PFSK-1 (cell line): ENCODE measurements at regions not wholly inside any gene's neighbourhood (a gene's known extent, or its start where the extent isn't known, plus 50 kb on each side); places are given as distances from the start of the nearest gene placed in this dataset.

ENCODE experiments used
- FOXP2 ChIP-seq: optimal IDR thresholded peaks from 2 replicates; pipeline ENCODE3; 2011; ENCODE audit warnings: borderline replicate concordance, control low read depth, inconsistent platforms; ENCODE audit not compliant: insufficient read depth; ENCODE audit errors: extremely low read length, extremely low read depth
- POLR2AphosphoS5 ChIP-seq: IDR thresholded peaks from 2 replicates; pipeline ENCODE4 v1.6.1; 2012; ENCODE audit warnings: low read depth, mild to moderate bottlenecking, control low read depth, low read length, moderate library complexity
- SIN3A ChIP-seq: IDR thresholded peaks from 2 replicates; pipeline ENCODE4 v1.6.1; 2012; ENCODE audit warnings: mild to moderate bottlenecking, low read length, moderate library complexity, borderline replicate concordance; ENCODE audit not compliant: insufficient read depth
- TAF1 ChIP-seq: IDR thresholded peaks from 2 replicates; pipeline ENCODE4 v1.6.1; 2012; ENCODE audit warnings: low read length, control low read depth, borderline replicate concordance; ENCODE audit not compliant: insufficient read depth
- TF ChIP-seq, protein P1 (sequence below), 2 experiments: IDR thresholded peaks; 2 replicates each; pipeline versions ENCODE4 v1.6.1 to v1.8.0; 2011 to 2012; ENCODE audit warnings: low read depth in 2 of 2, low read length in 2 of 2, control low read depth in 1 of 2, inconsistent platforms in 1 of 2, mild to moderate bottlenecking in 1 of 2, moderate library complexity in 1 of 2; ENCODE audit not compliant: insufficient read depth in 1 of 2

DNA sequence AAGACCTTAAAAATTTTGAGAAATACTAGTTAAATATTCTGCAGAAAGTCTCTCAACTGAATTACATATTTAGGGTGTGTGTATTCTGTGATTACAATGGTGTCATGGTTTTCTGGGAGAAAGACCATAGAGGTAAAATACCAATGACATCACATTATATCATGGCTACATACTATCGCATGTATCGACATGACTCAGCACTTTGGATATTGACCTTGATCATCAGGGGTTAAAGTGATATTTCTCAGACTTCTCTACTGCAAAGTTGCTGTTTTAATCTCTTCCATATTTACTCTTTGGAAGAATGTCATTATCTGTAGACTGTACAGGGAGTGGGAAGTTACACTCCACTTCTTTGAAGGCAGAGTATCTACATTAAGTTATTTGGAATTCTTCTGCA is 1046.6 kb downstream of the FAM181B start:
- no peak for TF ChIP-seq SIN3A
- TF ChIP-seq, protein P1, sequence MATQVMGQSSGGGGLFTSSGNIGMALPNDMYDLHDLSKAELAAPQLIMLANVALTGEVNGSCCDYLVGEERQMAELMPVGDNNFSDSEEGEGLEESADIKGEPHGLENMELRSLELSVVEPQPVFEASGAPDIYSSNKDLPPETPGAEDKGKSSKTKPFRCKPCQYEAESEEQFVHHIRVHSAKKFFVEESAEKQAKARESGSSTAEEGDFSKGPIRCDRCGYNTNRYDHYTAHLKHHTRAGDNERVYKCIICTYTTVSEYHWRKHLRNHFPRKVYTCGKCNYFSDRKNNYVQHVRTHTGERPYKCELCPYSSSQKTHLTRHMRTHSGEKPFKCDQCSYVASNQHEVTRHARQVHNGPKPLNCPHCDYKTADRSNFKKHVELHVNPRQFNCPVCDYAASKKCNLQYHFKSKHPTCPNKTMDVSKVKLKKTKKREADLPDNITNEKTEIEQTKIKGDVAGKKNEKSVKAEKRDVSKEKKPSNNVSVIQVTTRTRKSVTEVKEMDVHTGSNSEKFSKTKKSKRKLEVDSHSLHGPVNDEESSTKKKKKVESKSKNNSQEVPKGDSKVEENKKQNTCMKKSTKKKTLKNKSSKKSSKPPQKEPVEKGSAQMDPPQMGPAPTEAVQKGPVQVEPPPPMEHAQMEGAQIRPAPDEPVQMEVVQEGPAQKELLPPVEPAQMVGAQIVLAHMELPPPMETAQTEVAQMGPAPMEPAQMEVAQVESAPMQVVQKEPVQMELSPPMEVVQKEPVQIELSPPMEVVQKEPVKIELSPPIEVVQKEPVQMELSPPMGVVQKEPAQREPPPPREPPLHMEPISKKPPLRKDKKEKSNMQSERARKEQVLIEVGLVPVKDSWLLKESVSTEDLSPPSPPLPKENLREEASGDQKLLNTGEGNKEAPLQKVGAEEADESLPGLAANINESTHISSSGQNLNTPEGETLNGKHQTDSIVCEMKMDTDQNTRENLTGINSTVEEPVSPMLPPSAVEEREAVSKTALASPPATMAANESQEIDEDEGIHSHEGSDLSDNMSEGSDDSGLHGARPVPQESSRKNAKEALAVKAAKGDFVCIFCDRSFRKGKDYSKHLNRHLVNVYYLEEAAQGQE (IDR thresholded peaks at IDR 0.05; ENCODE audit: insufficient read depth in 1 of 2, low read depth in 2 of 2, low read length in 2 of 2): no peak
- TF ChIP-seq FOXP2: no peak
- no peak for TF ChIP-seq POLR2AphosphoS5
- TF ChIP-seq TAF1: no peak

DNA sequence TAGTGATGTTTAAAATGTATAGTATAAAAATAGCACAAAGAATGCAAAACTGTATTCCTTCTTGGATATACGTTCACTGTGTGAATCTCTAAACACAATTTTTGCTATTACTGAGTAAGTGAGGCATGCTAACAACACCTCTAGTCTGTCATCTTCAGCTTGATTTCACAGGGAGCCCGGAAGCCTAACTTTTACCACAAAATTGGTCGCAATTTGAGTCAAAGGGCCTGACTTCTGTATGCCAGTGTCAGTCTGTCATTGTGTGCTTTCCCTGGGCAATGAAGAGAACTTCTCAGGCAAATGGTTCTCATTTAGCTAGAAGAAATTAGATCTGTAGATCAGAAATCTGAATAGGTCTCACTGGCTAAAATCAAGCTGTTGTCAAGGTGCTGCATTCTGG is 1059.5 kb downstream of the FAM181B start:
- TF ChIP-seq SIN3A: no peak
- no peak for TF ChIP-seq POLR2AphosphoS5
- no peak for TF ChIP-seq TAF1
- TF ChIP-seq, protein P1 (IDR thresholded peaks at IDR 0.05; ENCODE audit: insufficient read depth in 1 of 2, low read depth in 2 of 2, low read length in 2 of 2): no peak
- TF ChIP-seq FOXP2: no peak

DNA sequence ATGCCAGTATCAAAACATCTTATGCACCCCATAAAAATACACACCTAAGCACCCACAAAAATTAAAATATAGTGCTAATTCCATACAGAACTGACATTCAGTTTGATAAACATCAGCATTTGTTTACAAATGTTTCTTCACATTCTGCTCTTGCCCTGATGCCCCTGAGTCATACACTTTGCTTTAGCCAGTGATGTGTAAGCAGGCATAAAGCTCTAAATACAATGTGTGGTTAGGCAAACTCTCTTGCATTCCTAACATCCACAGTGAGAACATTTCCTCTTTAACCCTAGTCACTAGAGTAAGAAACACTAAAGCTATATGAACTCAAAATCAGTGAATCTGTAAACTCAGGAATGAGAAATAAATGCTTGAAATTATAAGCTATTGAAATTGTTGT is 1060.7 kb downstream of the FAM181B start:
- TF ChIP-seq POLR2AphosphoS5 (no peak), FOXP2 (no peak)

DNA sequence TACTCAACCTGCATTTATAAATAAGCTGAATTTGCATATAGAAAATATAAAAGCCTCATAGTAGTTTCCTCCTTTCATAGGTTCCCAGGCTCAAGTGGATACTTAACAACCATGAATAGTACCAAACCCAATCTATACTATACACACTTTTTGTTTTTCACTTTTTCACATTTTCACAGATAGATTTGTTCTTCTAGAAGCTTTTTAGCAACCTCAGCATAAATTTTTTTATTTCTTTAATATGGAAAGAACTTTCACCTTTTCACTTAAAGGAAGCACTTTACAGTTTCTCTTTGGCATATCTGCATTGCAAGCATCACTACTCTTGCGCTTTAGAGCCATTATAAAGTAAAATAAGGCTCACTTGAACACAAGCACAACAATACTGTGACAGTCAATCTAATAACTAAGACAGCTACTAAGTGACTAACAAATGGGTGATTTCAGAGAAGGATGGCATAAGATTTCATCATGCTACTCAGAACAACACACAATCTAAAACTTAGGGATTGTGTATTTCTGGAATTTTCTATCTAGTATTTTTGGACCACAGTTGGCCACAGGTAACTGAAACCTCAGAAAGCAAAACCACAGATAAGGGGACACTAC is 1063.6 kb downstream of the FAM181B start:
- TF ChIP-seq POLR2AphosphoS5 (no peak), SIN3A (no peak), FOXP2 (no peak), TAF1 (no peak)
- TF ChIP-seq, protein P1 (IDR thresholded peaks at IDR 0.05; ENCODE audit: insufficient read depth in 1 of 2, low read depth in 2 of 2, low read length in 2 of 2): no peak

DNA sequence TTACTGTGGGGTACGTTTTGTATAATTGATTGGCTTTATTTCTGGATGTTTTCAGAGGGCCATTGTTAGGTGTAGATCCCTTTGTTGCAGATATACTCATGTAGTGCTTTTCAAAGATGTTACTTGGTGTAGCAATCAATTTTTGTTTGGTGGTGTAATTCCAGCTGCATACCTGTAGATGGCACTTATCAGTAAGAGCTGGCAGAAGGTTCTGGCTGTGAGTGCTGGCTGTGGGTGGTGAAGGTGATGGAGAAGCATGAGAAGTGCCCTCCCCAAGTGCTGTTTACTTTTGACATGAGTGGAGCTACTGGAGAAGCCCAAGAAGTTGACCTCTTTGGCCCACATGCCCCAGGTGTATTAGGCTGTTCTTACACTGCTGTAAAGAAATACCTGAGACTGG is 1074.9 kb downstream of the FAM181B start:
- TF ChIP-seq TAF1 (no peak), POLR2AphosphoS5 (no peak), FOXP2 (no peak), SIN3A (no peak)
- TF ChIP-seq, protein P1 (IDR thresholded peaks at IDR 0.05; ENCODE audit: insufficient read depth in 1 of 2, low read depth in 2 of 2, low read length in 2 of 2): no peak
